T-cell (primary cell): ENCODE measurements at regions not wholly inside any gene's neighbourhood (a gene's known extent, or its start where the extent isn't known, plus 50 kb on each side); places are given as distances from the start of the nearest gene placed in this dataset.
A peak's percentile ranks its signal among the peaks of the same experiment; 100 is the strongest.

Experiments used
- ATAC-seq, 4 experiments: fragments of 200-7000 bp in 3 of 4; fragments of 150-1000 bp in 1 of 4; cut with Tn5 transposase; replicated peaks in 1 of 4; 1 replicate in 3 of 4; 2 replicates in 1 of 4; pipeline ENCODE4 v1.10.0; 2021; ENCODE audit warnings: moderate library complexity in 3 of 4, mild to moderate bottlenecking in 2 of 4, moderate number of reproducible peaks in 1 of 4
- CTCF ChIA-PET, 2 donors: fragments of 300-600 bp; sonication (Branson Sonifier 250); formaldehyde crosslinking; loops; one replicate each; lab custom pipeline; 2022; ENCODE audit warnings: antibody characterized with exemption in 2 of 2; lab: Charles Lee
- POLR2A ChIA-PET, 2 donors: fragments of 300-600 bp; sonication (Branson Sonifier 250); formaldehyde crosslinking; loops; one replicate each; lab custom pipeline; 2022; ENCODE audit warnings: antibody characterized with exemption in 2 of 2; lab: Charles Lee
- DNase-seq, 35 experiments: peaks; one replicate each; pipeline versions ENCODE4 v3.0.0 to v3.0.0-alpha.2; 2013 to 2023
- H3K27ac ChIP-seq: one replicate; pipeline ENCODE4 v1.5.1; 2013; ENCODE audit warnings: low read length
- H3K27me3 ChIP-seq, 2 experiments: replicated peaks in 1 of 2; 1 replicate in 1 of 2; 2 replicates in 1 of 2; pipeline versions ENCODE4 v1.6.1 to v1.7.0; 2013; ENCODE audit warnings: low read length in 1 of 2, mixed read lengths in 1 of 2; ENCODE audit not compliant: control insufficient read depth in 2 of 2, insufficient read depth in 2 of 2; ENCODE audit errors: extremely low read depth in 1 of 2
- H3K36me3 ChIP-seq, 2 donors: 1 replicate in 1 of 2; 2 replicates in 1 of 2; pipeline versions ENCODE4 v1.6.1 to v1.7.0; 2013; ENCODE audit warnings: low read length in 1 of 2; ENCODE audit not compliant: control insufficient read depth in 2 of 2, insufficient read depth in 1 of 2; ENCODE audit errors: extremely low read depth in 1 of 2
- H3K4me1 ChIP-seq, 2 experiments: 1 replicate in 1 of 2; 2 replicates in 1 of 2; pipeline versions ENCODE4 v1.6.1 to v1.7.0; 2013; ENCODE audit warnings: low read length in 2 of 2, mixed read lengths in 1 of 2; ENCODE audit not compliant: insufficient read depth in 2 of 2, control insufficient read depth in 1 of 2; ENCODE audit errors: extremely low read depth in 1 of 2
- H3K4me3 ChIP-seq, 2 donors: 1 replicate in 1 of 2; 2 replicates in 1 of 2; pipeline versions ENCODE4 v1.5.1 to v1.7.0; 2013; ENCODE audit warnings: mild to moderate bottlenecking in 2 of 2, low read length in 1 of 2, moderate library complexity in 1 of 2; ENCODE audit not compliant: control insufficient read depth in 1 of 2; ENCODE audit errors: extremely low read depth in 1 of 2
- H3K9me3 ChIP-seq: 2 replicates; pipeline ENCODE4 v1.7.0; 2013
- H3K27ac Mint-ChIP-seq, 2 donors: one replicate each; pipeline ENCODE4 v1.8.0; 2020 to 2021; ENCODE audit warnings: mild to moderate bottlenecking in 2 of 2, mixed read lengths in 2 of 2
- H3K27me3 Mint-ChIP-seq, 2 donors: one replicate each; pipeline ENCODE4 v1.8.0; 2021 to 2022; ENCODE audit warnings: mixed read lengths in 2 of 2
- H3K36me3 Mint-ChIP-seq: one replicate; pipeline ENCODE4 v1.8.0; 2021; ENCODE audit warnings: mixed read lengths
- H3K4me1 Mint-ChIP-seq, 3 donors: one replicate each; pipeline ENCODE4 v1.8.0; 2020 to 2022; ENCODE audit warnings: mixed read lengths in 3 of 3, mild to moderate bottlenecking in 1 of 3
- H3K4me3 Mint-ChIP-seq, 3 donors: one replicate each; pipeline ENCODE4 v1.8.0; 2020 to 2022; ENCODE audit warnings: mild to moderate bottlenecking in 3 of 3, mixed read lengths in 3 of 3, moderate library complexity in 3 of 3
- H3K9me3 Mint-ChIP-seq, 3 donors: one replicate each; pipeline ENCODE4 v1.8.0; 2020 to 2022; ENCODE audit warnings: mixed read lengths in 3 of 3
- WGBS: methylation state at CpG from one replicate; pipeline ENCODE4 v1.1.5; 2013; ENCODE audit warnings: missing lambda C conversion rate; ENCODE audit not compliant: insufficient coverage; 5-methylcytosine and 5-hydroxymethylcytosine counted together

GRCh38 chr17:5698959-5699358, 114.7 kb upstream of the NLRP1 start:
- H3K4me3 Mint-ChIP-seq: no peak overlapping the region
- peaks cover 28 to 31% of the 10 kb centered on the region in 2 donors for H3K27me3 Mint-ChIP-seq
- ChIA-PET POLR2A (no interaction called here), CTCF (no interaction called here)
- ATAC-seq (no peak), DNase-seq (no peak)
- H3K9me3 Mint-ChIP-seq: peaks cover 0 to 10% (median 7%) of the 10 kb centered on the region in 3 donors
- Histone ChIP-seq H3K4me3 (no peak overlapping the region), H3K27me3 (peaks cover 0 to 24% of the 10 kb centered on the region in 2 experiments), H3K36me3 (no peaks in the 10 kb centered on the region), H3K27ac (no peak overlapping the region), H3K4me1 (no peaks in the 10 kb centered on the region), H3K9me3 (no peaks in the 10 kb centered on the region)
- no peaks in the 10 kb centered on the region for H3K36me3 Mint-ChIP-seq
- H3K4me1 Mint-ChIP-seq: no peaks in the 10 kb centered on the region
- no peak overlapping the region for H3K27ac Mint-ChIP-seq

DNA sequence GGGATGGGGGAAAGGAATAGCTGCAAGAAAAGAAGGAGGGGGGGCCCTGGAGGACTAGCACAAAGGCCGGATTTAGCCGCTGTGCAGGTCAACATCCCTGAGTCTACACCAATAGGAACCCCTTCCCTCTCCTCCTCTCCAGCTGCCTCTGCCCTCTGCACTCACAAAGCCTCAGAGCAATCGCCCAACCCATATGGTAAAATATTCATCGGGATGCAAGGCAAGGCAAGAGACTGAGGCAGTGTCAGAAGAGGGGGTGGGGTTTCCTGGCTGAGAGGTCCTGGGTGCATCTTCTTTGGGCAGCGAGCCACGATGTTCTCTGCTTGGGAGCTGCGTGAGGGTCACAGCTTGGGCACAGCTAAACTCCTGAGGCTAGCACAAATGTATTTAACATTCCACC, 115.5 kb upstream of the NLRP1 start:
- 47% methylated on average over 3 of the region's 7 CpGs for WGBS
- ChIA-PET POLR2A (no interaction called here), CTCF (interaction anchor here in 1 of 2 donors (0.6 kb wide), 2 partner anchors 27 to 37 kb away, joined by 3 read pairs; no protein-coding TSS in a partner anchor)
- H3K4me3 ChIP-seq: no peak overlapping the region
- no peak overlapping the region for H3K27ac Mint-ChIP-seq
- DNase-seq: no peak
- H3K9me3 ChIP-seq: no peaks in the 10 kb centered on the region
- no peaks in the 10 kb centered on the region for H3K36me3 ChIP-seq
- H3K4me3 Mint-ChIP-seq: no peak overlapping the region
- no peak overlapping the region for H3K27ac ChIP-seq
- no peaks in the 10 kb centered on the region for H3K36me3 Mint-ChIP-seq
- H3K27me3 ChIP-seq: peaks cover 0 to 25% of the 10 kb centered on the region in 2 experiments
- no peak for ATAC-seq
- H3K27me3 Mint-ChIP-seq: peaks cover 30 to 33% of the 10 kb centered on the region in 2 donors
- peaks cover 0 to 10% (median 7%) of the 10 kb centered on the region in 3 donors for H3K9me3 Mint-ChIP-seq
- H3K4me1 ChIP-seq: no peaks in the 10 kb centered on the region
- H3K4me1 Mint-ChIP-seq: no peaks in the 10 kb centered on the region

- no peak overlapping the region for H3K27ac Mint-ChIP-seq
These were observed 116.4 kb upstream of the NLRP1 start for GRCh38 chr17:5700745-5701144.

GRCh38 chr17:5701381-5701780, 117.1 kb upstream of the NLRP1 start:
- Mint-ChIP-seq H3K36me3 (no peaks in the 10 kb centered on the region), H3K4me3 (no peak overlapping the region), H3K9me3 (peaks cover 0 to 10% (median 7%) of the 10 kb centered on the region in 3 donors), H3K27ac (no peak overlapping the region), H3K27me3 (peaks cover 30 to 33% of the 10 kb centered on the region in 2 donors), H3K4me1 (no peaks in the 10 kb centered on the region)
- WGBS: 43% methylated on average over 2 of the region's 3 CpGs
- H3K36me3 ChIP-seq: no peaks in the 10 kb centered on the region
- H3K27ac ChIP-seq: no peak overlapping the region
- H3K4me3 ChIP-seq: no peak overlapping the region
- no peaks in the 10 kb centered on the region for H3K4me1 ChIP-seq
- ChIA-PET POLR2A (no interaction called here), CTCF (no interaction called here)
- peaks cover 0 to 39% of the 10 kb centered on the region in 2 experiments for H3K27me3 ChIP-seq
- ATAC-seq: no peak
- H3K9me3 ChIP-seq: no peaks in the 10 kb centered on the region
- DNase-seq: no peak

More at GRCh38 chr17:5700745-5701144, 116.4 kb upstream of the NLRP1 start:
- H3K4me3 Mint-ChIP-seq: no peak overlapping the region
- Histone ChIP-seq H3K36me3 (no peaks in the 10 kb centered on the region), H3K27ac (no peak overlapping the region), H3K9me3 (no peaks in the 10 kb centered on the region), H3K4me3 (no peak overlapping the region), H3K27me3 (peaks cover 0 to 33% of the 10 kb centered on the region in 2 experiments), H3K4me1 (no peaks in the 10 kb centered on the region)
- ATAC-seq (no peak), DNase-seq (no peak)
- WGBS: 65% methylated on average over 2 of the region's 2 CpGs
- POLR2A ChIA-PET: no interaction called here
- CTCF ChIA-PET: no interaction called here
- H3K4me1 Mint-ChIP-seq: no peaks in the 10 kb centered on the region
- peaks cover 30 to 33% of the 10 kb centered on the region in 2 donors for H3K27me3 Mint-ChIP-seq
- no peaks in the 10 kb centered on the region for H3K36me3 Mint-ChIP-seq
- peaks cover 0 to 10% (median 7%) of the 10 kb centered on the region in 3 donors for H3K9me3 Mint-ChIP-seq

DNA sequence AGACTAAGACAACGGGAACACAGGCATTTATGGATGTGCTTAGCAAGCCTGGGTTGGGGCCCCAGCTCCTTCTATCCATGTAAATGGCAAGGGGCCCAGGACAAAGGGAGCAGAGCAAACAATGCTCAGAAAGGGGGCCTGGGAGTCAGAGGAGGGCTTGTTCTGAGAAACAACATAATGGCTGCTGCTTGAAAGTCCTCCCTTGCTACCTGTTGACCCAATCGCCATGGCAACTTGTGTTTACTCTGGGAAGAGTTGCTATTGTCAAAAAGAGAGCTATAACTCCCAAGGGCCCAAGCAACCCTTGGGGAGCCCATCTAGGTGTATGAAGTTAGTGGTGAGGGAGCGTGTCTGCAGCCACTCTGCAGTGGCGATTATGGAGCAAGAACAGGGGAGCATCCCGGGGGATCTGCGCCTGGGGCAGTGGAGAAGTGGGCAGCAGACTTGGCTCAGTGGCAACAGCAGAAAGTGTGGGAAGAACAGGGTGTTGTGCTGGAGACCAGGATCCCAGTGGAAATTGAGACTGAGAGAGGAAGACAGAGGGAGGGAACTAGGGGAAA, 118.7 kb upstream of the NLRP1 start:
- H3K27ac Mint-ChIP-seq: no peak overlapping the region

DNA sequence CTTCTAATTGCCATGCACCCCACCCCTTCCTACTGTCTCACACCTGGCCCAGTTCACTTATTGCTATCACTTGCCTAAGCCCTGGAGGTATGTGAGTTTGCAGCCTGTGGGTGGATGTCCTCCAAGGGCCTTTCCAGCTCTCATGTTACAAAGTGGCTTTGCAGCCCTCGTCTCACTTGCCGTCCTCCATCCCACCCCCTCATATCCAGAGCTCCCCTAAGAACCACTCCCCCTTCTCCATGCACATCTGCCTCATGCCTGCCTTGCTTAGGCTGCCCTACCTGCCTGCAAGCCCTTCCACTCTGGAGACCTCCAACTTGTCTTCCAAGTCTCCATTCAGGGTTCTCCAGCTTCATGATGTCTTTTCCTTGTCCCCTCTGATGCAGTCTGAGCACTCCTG, 119.4 kb upstream of the NLRP1 start:
- Mint-ChIP-seq H3K9me3 (peaks cover 0 to 9% (median 7%) of the 10 kb centered on the region in 3 donors), H3K36me3 (no peaks in the 10 kb centered on the region), H3K4me1 (no peaks in the 10 kb centered on the region), H3K4me3 (no peak overlapping the region), H3K27me3 (peaks cover 24 to 38% of the 10 kb centered on the region in 2 donors), H3K27ac (no peak overlapping the region)
- H3K27me3 ChIP-seq: peaks cover 0 to 52% of the 10 kb centered on the region in 2 experiments
- no peak for DNase-seq
- H3K4me1 ChIP-seq: no peaks in the 10 kb centered on the region
- no peak for ATAC-seq
- 32% methylated on average over 2 of the region's 2 CpGs for WGBS
- ChIA-PET CTCF (no interaction called here), POLR2A (no interaction called here)
- H3K27ac ChIP-seq: no peak overlapping the region
- no peaks in the 10 kb centered on the region for H3K36me3 ChIP-seq
- no peaks in the 10 kb centered on the region for H3K9me3 ChIP-seq
- H3K4me3 ChIP-seq: no peak overlapping the region

More for the DNA sequence above, 118.7 kb upstream of the NLRP1 start:
- Histone ChIP-seq H3K27me3 (peaks cover 0 to 52% of the 10 kb centered on the region in 2 experiments), H3K36me3 (no peaks in the 10 kb centered on the region), H3K4me1 (no peaks in the 10 kb centered on the region), H3K27ac (no peak overlapping the region), H3K4me3 (peak overlapping the region in 1 of 2 donors; percentile 7), H3K9me3 (no peaks in the 10 kb centered on the region)
- CTCF ChIA-PET: no interaction called here
- peaks cover 25 to 39% of the 10 kb centered on the region in 2 donors for H3K27me3 Mint-ChIP-seq
- WGBS: 95% methylated on average over 4 of the region's 6 CpGs
- peaks cover 0 to 10% (median 7%) of the 10 kb centered on the region in 3 donors for H3K9me3 Mint-ChIP-seq
- ATAC-seq: no peak
- H3K4me3 Mint-ChIP-seq: no peak overlapping the region
- POLR2A ChIA-PET: no interaction called here
- H3K36me3 Mint-ChIP-seq: no peaks in the 10 kb centered on the region
- H3K4me1 Mint-ChIP-seq: no peaks in the 10 kb centered on the region
- no peak for DNase-seq
